ENCODE measurements at regions not wholly inside any gene's neighbourhood (a gene's known extent, or its start where the extent isn't known, plus 50 kb on each side); places are given as distances from the start of the nearest gene placed in this dataset.
"Not testable (repeated sequence)": the region's sequence is repeated elsewhere in the genome, so short reads cannot be mapped to it uniquely, and the experiment has no call there.

- DNase-seq (ENCODE audit: low spot score, unreplicated experiment) = no peak
- no peaks in the 10 kb centered on the region for H3K4me1 Mint-ChIP-seq (ENCODE audit: low read depth)
- H3K4me3 Mint-ChIP-seq (ENCODE audit: low read depth) = no peak overlapping the region
- peaks cover 5% of the 10 kb centered on the region for H3K36me3 Mint-ChIP-seq (ENCODE audit: insufficient read depth)
- H3K27me3 Mint-ChIP-seq = peaks cover 6% of the 10 kb centered on the region
- peaks cover 29% of the 10 kb centered on the region for H3K9me3 Mint-ChIP-seq (ENCODE audit: low read depth)
- no peak overlapping the region for H3K27ac Mint-ChIP-seq
- no peak for TF ChIP-seq CTCF (IDR thresholded peaks at IDR 0.05; ENCODE audit: unreplicated experiment)
These were observed 169.6 kb downstream of the UACA start for GRCh38 chr15:70593795-70594194.

GRCh38 chr15:70589728-70590127, 173.6 kb downstream of the UACA start:
- H3K36me3 Mint-ChIP-seq (ENCODE audit: insufficient read depth) = peaks cover 8% of the 10 kb centered on the region
- peaks cover 26% of the 10 kb centered on the region for H3K9me3 Mint-ChIP-seq (ENCODE audit: low read depth)
- no peak for DNase-seq (ENCODE audit: low spot score, unreplicated experiment)
- H3K27me3 Mint-ChIP-seq = peaks cover 22% of the 10 kb centered on the region
- H3K27ac Mint-ChIP-seq = no peak overlapping the region
- H3K4me3 Mint-ChIP-seq (ENCODE audit: low read depth) = no peak overlapping the region
- peaks cover under 1% of the 10 kb centered on the region for H3K4me1 Mint-ChIP-seq (ENCODE audit: low read depth)
- no peak for TF ChIP-seq CTCF (IDR thresholded peaks at IDR 0.05; ENCODE audit: unreplicated experiment)

- H3K9me3 Mint-ChIP-seq (ENCODE audit: low read depth) = peaks cover 22% of the 10 kb centered on the region
- H3K4me3 Mint-ChIP-seq (ENCODE audit: low read depth) = no peak overlapping the region
- DNase-seq (ENCODE audit: low spot score, unreplicated experiment) = no peak
- peaks cover 23% of the 10 kb centered on the region for H3K27me3 Mint-ChIP-seq
- TF ChIP-seq CTCF (IDR thresholded peaks at IDR 0.05; ENCODE audit: unreplicated experiment) = no peak
- peaks cover 5% of the 10 kb centered on the region for H3K4me1 Mint-ChIP-seq (ENCODE audit: low read depth)
- H3K27ac Mint-ChIP-seq = peak overlapping the region; percentile 84
- peaks cover 7% of the 10 kb centered on the region for H3K36me3 Mint-ChIP-seq (ENCODE audit: insufficient read depth)
These were observed 174.1 kb downstream of the UACA start for GRCh38 chr15:70589221-70589620.

GRCh38 chr15:70588613-70589012, 174.7 kb downstream of the UACA start:
- Mint-ChIP-seq H3K9me3 (ENCODE audit: low read depth) (peaks cover 18% of the 10 kb centered on the region), H3K4me1 (ENCODE audit: low read depth) (peaks cover 8% of the 10 kb centered on the region), H3K27ac (no peak overlapping the region), H3K36me3 (ENCODE audit: insufficient read depth) (peaks cover 4% of the 10 kb centered on the region), H3K27me3 (peaks cover 28% of the 10 kb centered on the region), H3K4me3 (ENCODE audit: low read depth) (no peak overlapping the region)
- no peak for DNase-seq (ENCODE audit: low spot score, unreplicated experiment)
- no peak for TF ChIP-seq CTCF (IDR thresholded peaks at IDR 0.05; ENCODE audit: unreplicated experiment)

GRCh38 chr15:70587896-70588567, 175.3 kb downstream of the UACA start:
- Mint-ChIP-seq H3K4me3 (ENCODE audit: low read depth) (no peak overlapping the region), H3K4me1 (ENCODE audit: low read depth) (peaks cover 8% of the 10 kb centered on the region), H3K36me3 (ENCODE audit: insufficient read depth) (peaks cover 4% of the 10 kb centered on the region), H3K9me3 (ENCODE audit: low read depth) (peaks cover 14% of the 10 kb centered on the region), H3K27ac (no peak overlapping the region), H3K27me3 (peaks cover 28% of the 10 kb centered on the region)
- DNase-seq (ENCODE audit: low spot score, unreplicated experiment) = no peak
- TF ChIP-seq CTCF (IDR thresholded peaks at IDR 0.05; ENCODE audit: unreplicated experiment) = no peak

GRCh38 chr15:70587012-70587634, 176.2 kb downstream of the UACA start:
- not testable (repeated sequence) for H3K36me3 Mint-ChIP-seq (ENCODE audit: insufficient read depth); H3K27ac Mint-ChIP-seq; DNase-seq (ENCODE audit: low spot score, unreplicated experiment); H3K9me3 Mint-ChIP-seq (ENCODE audit: low read depth); H3K4me1 Mint-ChIP-seq (ENCODE audit: low read depth); H3K4me3 Mint-ChIP-seq (ENCODE audit: low read depth)
- H3K27me3 Mint-ChIP-seq = peaks cover 28% of the 10 kb centered on the region

Measured in progenitor cell of endocrine pancreas (in vitro differentiated cells).